Fibroblast of peridontal ligament (primary cell): ENCODE measurements at regions not wholly inside any gene's neighbourhood (a gene's known extent, or its start where the extent isn't known, plus 50 kb on each side); places are given as distances from the start of the nearest gene placed in this dataset.

Experiments
- DNase-seq: peaks from one replicate; pipeline ENCODE4 v3.0.0-alpha.2; 2010; ENCODE audit errors: extremely low read depth

GRCh38 chr1:14302025-14302424, 296.5 kb upstream of the KAZN start:
- no peak for DNase-seq

- DNase-seq, result no peak
These were observed 295.5 kb upstream of the KAZN start for GRCh38 chr1:14303011-14303410.

- DNase-seq, result peak; percentile 80
These were observed 294.1 kb upstream of the KAZN start for GRCh38 chr1:14304381-14304865.

GRCh38 chr1:14308460-14308859, 290.0 kb upstream of the KAZN start:
- no peak for DNase-seq

GRCh38 chr1:14309984-14310383, 288.5 kb upstream of the KAZN start:
- no peak for DNase-seq

- no peak for DNase-seq
These were observed 288.0 kb upstream of the KAZN start for GRCh38 chr1:14310476-14310875.

- no peak for DNase-seq
These were observed 284.6 kb upstream of the KAZN start for GRCh38 chr1:14313731-14314431.

- no peak for DNase-seq
These were observed 279.7 kb upstream of the KAZN start for GRCh38 chr1:14318830-14319229.

GRCh38 chr1:14320518-14320917, 278.0 kb upstream of the KAZN start:
- DNase-seq, result peak; percentile 59

- DNase-seq, result no peak
These were observed 277.5 kb upstream of the KAZN start for GRCh38 chr1:14320986-14321385.

- no peak for DNase-seq
These were observed 277.1 kb upstream of the KAZN start for GRCh38 chr1:14321422-14321821.

GRCh38 chr1:14323568-14324247, 274.8 kb upstream of the KAZN start:
- DNase-seq, result no peak

- no peak for DNase-seq
These were observed 274.2 kb upstream of the KAZN start for GRCh38 chr1:14324248-14324630.

GRCh38 chr1:14326857-14327256, 271.6 kb upstream of the KAZN start:
- no peak for DNase-seq

GRCh38 chr1:14328685-14329084, 269.8 kb upstream of the KAZN start:
- DNase-seq, result no peak

GRCh38 chr1:14332158-14332557, 266.3 kb upstream of the KAZN start:
- DNase-seq, result no peak

- peak; percentile 1 for DNase-seq
These were observed 263.9 kb upstream of the KAZN start for GRCh38 chr1:14334336-14335176.

- DNase-seq, result no peak
These were observed 260.0 kb upstream of the KAZN start for GRCh38 chr1:14338509-14338908.

- no peak for DNase-seq
These were observed 259.2 kb upstream of the KAZN start for GRCh38 chr1:14339288-14339687.

- peak; percentile 83 for DNase-seq
These were observed 258.3 kb upstream of the KAZN start for GRCh38 chr1:14340002-14340785.

- DNase-seq, result no peak
These were observed 257.3 kb upstream of the KAZN start for GRCh38 chr1:14341147-14341546.
